ENCODE measurements at regions not wholly inside any gene's neighbourhood (a gene's known extent, or its start where the extent isn't known, plus 50 kb on each side); places are given as distances from the start of the nearest gene placed in this dataset.

GRCh38 chr2:101622210-101623030, 75.1 kb upstream of the MAP4K4 start:
- no peaks in the 10 kb centered on the region for H3K27me3 Mint-ChIP-seq (ENCODE audit: low read depth)
- no peak for DNase-seq (ENCODE audit: low spot score)

GRCh38 chr2:101619191-101619591, 78.3 kb upstream of the MAP4K4 start:
- intact Hi-C loops (cut with micrococcal nuclease) = no loop called here
- Mint-ChIP-seq H3K36me3 (ENCODE audit: low read depth) (no peaks in the 10 kb centered on the region), H3K27me3 (ENCODE audit: low read depth) (no peaks in the 10 kb centered on the region), H3K4me3 (ENCODE audit: low read depth) (no peak overlapping the region), H3K4me1 (ENCODE audit: low read depth) (peaks cover 20% of the 10 kb centered on the region), H3K9me3 (no peaks in the 10 kb centered on the region), H3K27ac (no peak overlapping the region)
- no peak for DNase-seq (ENCODE audit: low spot score)

More at GRCh38 chr2:101622210-101623030, 75.1 kb upstream of the MAP4K4 start:
- peaks cover 24% of the 10 kb centered on the region for H3K4me1 Mint-ChIP-seq (ENCODE audit: low read depth)
- H3K4me3 Mint-ChIP-seq (ENCODE audit: low read depth) = no peak overlapping the region
- no peaks in the 10 kb centered on the region for H3K36me3 Mint-ChIP-seq (ENCODE audit: low read depth)
- intact Hi-C loops (cut with micrococcal nuclease) = no loop called here
- no peaks in the 10 kb centered on the region for H3K9me3 Mint-ChIP-seq
- peak overlapping the region; percentile 36 for H3K27ac Mint-ChIP-seq

- Mint-ChIP-seq H3K9me3 (no peaks in the 10 kb centered on the region), H3K27me3 (ENCODE audit: low read depth) (no peaks in the 10 kb centered on the region), H3K27ac (no peak overlapping the region), H3K36me3 (ENCODE audit: low read depth) (no peaks in the 10 kb centered on the region), H3K4me3 (ENCODE audit: low read depth) (no peak overlapping the region), H3K4me1 (ENCODE audit: low read depth) (peaks cover 8% of the 10 kb centered on the region)
- no peak for DNase-seq (ENCODE audit: low spot score)
- intact Hi-C loops (cut with micrococcal nuclease) = no loop called here
Measured at GRCh38 chr2:101617796-101618195, 79.7 kb upstream of the MAP4K4 start.

- Mint-ChIP-seq H3K36me3 (ENCODE audit: low read depth) (no peaks in the 10 kb centered on the region), H3K4me1 (ENCODE audit: low read depth) (peaks cover 2% of the 10 kb centered on the region), H3K27me3 (ENCODE audit: low read depth) (no peaks in the 10 kb centered on the region), H3K9me3 (no peaks in the 10 kb centered on the region), H3K27ac (no peak overlapping the region), H3K4me3 (ENCODE audit: low read depth) (no peak overlapping the region)
- intact Hi-C loops (cut with micrococcal nuclease) = no loop called here
- no peak for DNase-seq (ENCODE audit: low spot score)
Measured at GRCh38 chr2:101617188-101617587, 80.3 kb upstream of the MAP4K4 start.

GRCh38 chr2:101614127-101614759, 83.3 kb upstream of the MAP4K4 start:
- no peak overlapping the region for H3K27ac Mint-ChIP-seq
- H3K36me3 Mint-ChIP-seq (ENCODE audit: low read depth) = no peaks in the 10 kb centered on the region
- H3K4me1 Mint-ChIP-seq (ENCODE audit: low read depth) = no peaks in the 10 kb centered on the region
- no peak overlapping the region for H3K4me3 Mint-ChIP-seq (ENCODE audit: low read depth)
- intact Hi-C loops (cut with micrococcal nuclease) = no loop called here
- DNase-seq (ENCODE audit: low spot score) = no peak
- no peaks in the 10 kb centered on the region for H3K9me3 Mint-ChIP-seq
- no peaks in the 10 kb centered on the region for H3K27me3 Mint-ChIP-seq (ENCODE audit: low read depth)

GRCh38 chr2:101613056-101613704, 84.3 kb upstream of the MAP4K4 start:
- Mint-ChIP-seq H3K4me1 (ENCODE audit: low read depth) (no peaks in the 10 kb centered on the region), H3K27ac (no peak overlapping the region), H3K36me3 (ENCODE audit: low read depth) (no peaks in the 10 kb centered on the region), H3K4me3 (ENCODE audit: low read depth) (no peak overlapping the region), H3K9me3 (no peaks in the 10 kb centered on the region), H3K27me3 (ENCODE audit: low read depth) (no peaks in the 10 kb centered on the region)
- DNase-seq (ENCODE audit: low spot score) = no peak
- intact Hi-C loops (cut with micrococcal nuclease) = no loop called here

GRCh38 chr2:101612019-101612418, 85.5 kb upstream of the MAP4K4 start:
- no peak overlapping the region for H3K4me3 Mint-ChIP-seq (ENCODE audit: low read depth)
- peaks cover 3% of the 10 kb centered on the region for H3K4me1 Mint-ChIP-seq (ENCODE audit: low read depth)
- H3K9me3 Mint-ChIP-seq = no peaks in the 10 kb centered on the region
- H3K27me3 Mint-ChIP-seq (ENCODE audit: low read depth) = no peaks in the 10 kb centered on the region
- DNase-seq (ENCODE audit: low spot score) = no peak
- intact Hi-C loops (cut with micrococcal nuclease) = no loop called here
- no peaks in the 10 kb centered on the region for H3K36me3 Mint-ChIP-seq (ENCODE audit: low read depth)
- no peak overlapping the region for H3K27ac Mint-ChIP-seq

- DNase-seq (ENCODE audit: low spot score) = no peak
- Mint-ChIP-seq H3K4me1 (ENCODE audit: low read depth) (peaks cover 3% of the 10 kb centered on the region), H3K27ac (no peak overlapping the region), H3K9me3 (no peaks in the 10 kb centered on the region), H3K36me3 (ENCODE audit: low read depth) (no peaks in the 10 kb centered on the region), H3K27me3 (ENCODE audit: low read depth) (peaks cover 2% of the 10 kb centered on the region), H3K4me3 (ENCODE audit: low read depth) (no peak overlapping the region)
- intact Hi-C loops (cut with micrococcal nuclease) = no loop called here
Measured at GRCh38 chr2:101610750-101611315, 86.7 kb upstream of the MAP4K4 start.

GRCh38 chr2:101609433-101609832, 88.1 kb upstream of the MAP4K4 start:
- intact Hi-C loops (cut with micrococcal nuclease) = no loop called here
- no peak overlapping the region for H3K27ac Mint-ChIP-seq
- H3K9me3 Mint-ChIP-seq = no peaks in the 10 kb centered on the region
- no peaks in the 10 kb centered on the region for H3K36me3 Mint-ChIP-seq (ENCODE audit: low read depth)
- H3K4me1 Mint-ChIP-seq (ENCODE audit: low read depth) = peaks cover 3% of the 10 kb centered on the region
- peaks cover 5% of the 10 kb centered on the region for H3K27me3 Mint-ChIP-seq (ENCODE audit: low read depth)
- no peak for DNase-seq (ENCODE audit: low spot score)
- H3K4me3 Mint-ChIP-seq (ENCODE audit: low read depth) = no peak overlapping the region

- H3K9me3 Mint-ChIP-seq = no peaks in the 10 kb centered on the region
- no peak overlapping the region for H3K27ac Mint-ChIP-seq
- no peaks in the 10 kb centered on the region for H3K36me3 Mint-ChIP-seq (ENCODE audit: low read depth)
- intact Hi-C loops (cut with micrococcal nuclease) = no loop called here
- H3K4me1 Mint-ChIP-seq (ENCODE audit: low read depth) = peaks cover 3% of the 10 kb centered on the region
- peaks cover 5% of the 10 kb centered on the region for H3K27me3 Mint-ChIP-seq (ENCODE audit: low read depth)
- no peak overlapping the region for H3K4me3 Mint-ChIP-seq (ENCODE audit: low read depth)
- no peak for DNase-seq (ENCODE audit: low spot score)
Measured at GRCh38 chr2:101608408-101609310, 88.8 kb upstream of the MAP4K4 start.

GRCh38 chr2:101597347-101597944, 100.1 kb upstream of the MAP4K4 start:
- intact Hi-C loops (cut with micrococcal nuclease) = no loop called here
- no peaks in the 10 kb centered on the region for H3K36me3 Mint-ChIP-seq (ENCODE audit: low read depth)
- H3K4me3 Mint-ChIP-seq (ENCODE audit: low read depth) = no peak overlapping the region
- peaks cover 4% of the 10 kb centered on the region for H3K27me3 Mint-ChIP-seq (ENCODE audit: low read depth)
- no peak overlapping the region for H3K27ac Mint-ChIP-seq
- DNase-seq (ENCODE audit: low spot score) = no peak
- no peaks in the 10 kb centered on the region for H3K9me3 Mint-ChIP-seq
- H3K4me1 Mint-ChIP-seq (ENCODE audit: low read depth) = no peaks in the 10 kb centered on the region

GRCh38 chr2:101596333-101596732, 101.2 kb upstream of the MAP4K4 start:
- no peak overlapping the region for H3K27ac Mint-ChIP-seq
- no peaks in the 10 kb centered on the region for H3K9me3 Mint-ChIP-seq
- intact Hi-C loops (cut with micrococcal nuclease) = no loop called here
- H3K27me3 Mint-ChIP-seq (ENCODE audit: low read depth) = peaks cover 6% of the 10 kb centered on the region
- H3K4me1 Mint-ChIP-seq (ENCODE audit: low read depth) = no peaks in the 10 kb centered on the region
- no peak for DNase-seq (ENCODE audit: low spot score)
- no peak overlapping the region for H3K4me3 Mint-ChIP-seq (ENCODE audit: low read depth)
- H3K36me3 Mint-ChIP-seq (ENCODE audit: low read depth) = no peaks in the 10 kb centered on the region
